ENCODE measurements at regions not wholly inside any gene's neighbourhood (a gene's known extent, or its start where the extent isn't known, plus 50 kb on each side); places are given as distances from the start of the nearest gene placed in this dataset.

DNA sequence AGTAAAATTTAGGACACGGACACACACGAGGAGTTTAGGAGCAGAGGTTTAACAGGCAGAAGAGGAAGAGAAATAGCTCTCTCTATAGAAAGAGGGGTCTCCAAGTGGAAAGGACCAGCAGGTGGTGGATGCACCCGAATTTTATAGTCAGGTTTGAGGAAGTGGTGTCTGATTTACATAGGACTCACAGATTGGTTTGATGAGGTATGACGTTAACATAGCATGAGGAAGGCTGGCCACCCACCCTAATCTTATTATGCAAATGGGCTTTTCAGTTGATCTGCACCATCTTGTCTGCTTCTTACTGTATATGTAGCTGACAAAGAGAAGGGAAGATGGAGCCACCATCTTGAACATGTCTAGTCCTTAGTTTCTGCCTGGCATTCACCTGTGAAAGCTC is 52.5 kb upstream of the RGS2 start:
- no peak for TF ChIP-seq POLR2A (IDR thresholded peaks at IDR 0.05; ENCODE audit: low read length)
- TF ChIP-seq GATA1 (IDR thresholded peaks at IDR 0.05; ENCODE audit: low read depth, low read length) = no peak

Measured in erythroblast (primary cell).